Stomach smooth muscle (tissue), 2 donors: ENCODE measurements at regions not wholly inside any gene's neighbourhood (a gene's known extent, or its start where the extent isn't known, plus 50 kb on each side); places are given as distances from the start of the nearest gene placed in this dataset.

Source experiments
- H3K27ac ChIP-seq: one replicate; pipeline ENCODE4 v1.7.0; 2013; ENCODE audit warnings: mild to moderate bottlenecking, low read length, inconsistent platforms
- H3K27me3 ChIP-seq, 2 donors: one replicate each; pipeline ENCODE4 v1.7.0; 2013; ENCODE audit warnings: low read length in 2 of 2; ENCODE audit not compliant: insufficient read depth in 2 of 2, control insufficient read depth in 1 of 2
- H3K36me3 ChIP-seq, 2 donors: one replicate each; pipeline ENCODE4 v1.7.0; 2013; ENCODE audit warnings: low read length in 2 of 2; ENCODE audit not compliant: control insufficient read depth in 2 of 2, insufficient read depth in 2 of 2
- H3K4me1 ChIP-seq: one replicate; pipeline ENCODE4 v1.7.0; 2013; ENCODE audit warnings: low read length; ENCODE audit not compliant: control insufficient read depth, insufficient read depth
- H3K4me3 ChIP-seq, 2 donors: one replicate each; pipeline ENCODE4 v1.7.0; 2013; ENCODE audit warnings: low read length in 2 of 2
- H3K9ac ChIP-seq, 2 donors: one replicate each; pipeline ENCODE4 v1.7.0; 2013; ENCODE audit warnings: low read length in 2 of 2, mild to moderate bottlenecking in 1 of 2
- H3K9me3 ChIP-seq, 2 donors: one replicate each; pipeline ENCODE4 v1.7.0; 2013; ENCODE audit warnings: low read length in 2 of 2; ENCODE audit not compliant: control insufficient read depth in 2 of 2
- donor health status: healthy.
- donor health status: Pancreatic carcinoma.

- no peaks in the 10 kb centered on the region for H3K4me1 ChIP-seq
- no peaks in the 10 kb centered on the region for H3K27me3 ChIP-seq
- no peak overlapping the region for H3K27ac ChIP-seq
- H3K4me3 ChIP-seq: no peak overlapping the region
- H3K36me3 ChIP-seq: no peaks in the 10 kb centered on the region
- H3K9me3 ChIP-seq: no peaks in the 10 kb centered on the region
- no peak overlapping the region for H3K9ac ChIP-seq
Measured at GRCh38 chr2:6359964-6360363, 505.7 kb downstream of the CMPK2 start.

GRCh38 chr2:6362671-6363450 is 502.8 kb downstream of the CMPK2 start:
- H3K4me1 ChIP-seq: no peaks in the 10 kb centered on the region
- no peak overlapping the region for H3K27ac ChIP-seq
- H3K9ac ChIP-seq: no peak overlapping the region
- H3K4me3 ChIP-seq: no peak overlapping the region
- H3K27me3 ChIP-seq: no peaks in the 10 kb centered on the region
- no peaks in the 10 kb centered on the region for H3K36me3 ChIP-seq
- no peaks in the 10 kb centered on the region for H3K9me3 ChIP-seq

GRCh38 chr2:6368281-6368680 is 497.4 kb downstream of the CMPK2 start:
- Histone ChIP-seq H3K9ac (no peak overlapping the region), H3K27me3 (no peaks in the 10 kb centered on the region), H3K4me3 (no peak overlapping the region), H3K36me3 (no peaks in the 10 kb centered on the region), H3K27ac (no peak overlapping the region), H3K4me1 (no peaks in the 10 kb centered on the region), H3K9me3 (peaks cover 0 to 2% of the 10 kb centered on the region in 2 donors)

GRCh38 chr2:6369266-6369665 is 496.4 kb downstream of the CMPK2 start:
- no peaks in the 10 kb centered on the region for H3K27me3 ChIP-seq

GRCh38 chr2:6370753-6371551 is 494.8 kb downstream of the CMPK2 start:
- Histone ChIP-seq H3K4me1 (no peaks in the 10 kb centered on the region), H3K36me3 (no peaks in the 10 kb centered on the region), H3K27ac (no peak overlapping the region)

More at GRCh38 chr2:6369266-6369665, 496.4 kb downstream of the CMPK2 start:
- Histone ChIP-seq H3K9me3 (peaks cover 0 to 2% of the 10 kb centered on the region in 2 donors), H3K9ac (no peak overlapping the region), H3K4me3 (no peak overlapping the region), H3K27ac (no peak overlapping the region), H3K4me1 (no peaks in the 10 kb centered on the region), H3K36me3 (no peaks in the 10 kb centered on the region)

GRCh38 chr2:6372317-6372901 is 493.3 kb downstream of the CMPK2 start:
- H3K4me1 ChIP-seq: no peaks in the 10 kb centered on the region
- H3K36me3 ChIP-seq: no peaks in the 10 kb centered on the region
- no peak overlapping the region for H3K4me3 ChIP-seq
- H3K27ac ChIP-seq: no peak overlapping the region
- peaks cover 0 to 2% of the 10 kb centered on the region in 2 donors for H3K9me3 ChIP-seq
- no peaks in the 10 kb centered on the region for H3K27me3 ChIP-seq
- no peak overlapping the region for H3K9ac ChIP-seq

More at GRCh38 chr2:6370753-6371551, 494.8 kb downstream of the CMPK2 start:
- H3K4me3 ChIP-seq: no peak overlapping the region
- H3K9ac ChIP-seq: no peak overlapping the region
- no peaks in the 10 kb centered on the region for H3K27me3 ChIP-seq
- peaks cover 0 to 2% of the 10 kb centered on the region in 2 donors for H3K9me3 ChIP-seq

- no peaks in the 10 kb centered on the region for H3K27me3 ChIP-seq
- no peak overlapping the region for H3K9ac ChIP-seq
- no peaks in the 10 kb centered on the region for H3K4me1 ChIP-seq
- H3K27ac ChIP-seq: no peak overlapping the region
- no peaks in the 10 kb centered on the region for H3K36me3 ChIP-seq
- no peak overlapping the region for H3K4me3 ChIP-seq
- H3K9me3 ChIP-seq: no peaks in the 10 kb centered on the region
Measured at GRCh38 chr2:6381326-6381725, 484.4 kb downstream of the CMPK2 start.

GRCh38 chr2:6384341-6384740 is 481.4 kb downstream of the CMPK2 start:
- Histone ChIP-seq H3K36me3 (no peaks in the 10 kb centered on the region), H3K4me1 (no peaks in the 10 kb centered on the region), H3K27ac (no peak overlapping the region), H3K9ac (no peak overlapping the region), H3K4me3 (no peak overlapping the region), H3K27me3 (no peaks in the 10 kb centered on the region), H3K9me3 (no peaks in the 10 kb centered on the region)

GRCh38 chr2:6392354-6392753 is 473.4 kb downstream of the CMPK2 start:
- no peaks in the 10 kb centered on the region for H3K27me3 ChIP-seq
- no peak overlapping the region for H3K9ac ChIP-seq
- H3K36me3 ChIP-seq: no peaks in the 10 kb centered on the region
- H3K9me3 ChIP-seq: peaks cover 0 to 7% of the 10 kb centered on the region in 2 donors
- H3K27ac ChIP-seq: no peak overlapping the region
- H3K4me1 ChIP-seq: no peaks in the 10 kb centered on the region
- H3K4me3 ChIP-seq: no peak overlapping the region

- H3K4me1 ChIP-seq: no peaks in the 10 kb centered on the region
- H3K9me3 ChIP-seq: peaks cover 0 to 7% of the 10 kb centered on the region in 2 donors
- H3K9ac ChIP-seq: no peak overlapping the region
- H3K36me3 ChIP-seq: no peaks in the 10 kb centered on the region
- H3K27ac ChIP-seq: no peak overlapping the region
- no peak overlapping the region for H3K4me3 ChIP-seq
- no peaks in the 10 kb centered on the region for H3K27me3 ChIP-seq
Measured at GRCh38 chr2:6392966-6393365, 472.7 kb downstream of the CMPK2 start.
